Vagina (tissue), 2 donors: ENCODE measurements at regions not wholly inside any gene's neighbourhood (a gene's known extent, or its start where the extent isn't known, plus 50 kb on each side); places are given as distances from the start of the nearest gene placed in this dataset.
"Not testable (repeated sequence)": the region's sequence is repeated elsewhere in the genome, so short reads cannot be mapped to it uniquely, and the experiment has no call there.

Source experiments
- POLR2A ChIP-seq, 2 donors: fragments of 450-650 bp; IDR thresholded peaks; one replicate each; pipeline ENCODE4 v1.6.1; 2017; ENCODE audit warnings: antibody characterized with exemption in 2 of 2, mild to moderate bottlenecking in 2 of 2, moderate library complexity in 2 of 2
- POLR2AphosphoS5 ChIP-seq, 2 donors: sonication (generic); formaldehyde crosslinking; IDR thresholded peaks; one replicate each; pipeline ENCODE4 v1.9.0; 2017; ENCODE audit warnings: antibody characterized with exemption in 2 of 2, mild to moderate bottlenecking in 2 of 2, low read depth in 1 of 2; ENCODE audit not compliant: insufficient read depth in 1 of 2
- TF ChIP-seq, protein P1 (sequence below), 3 experiments: fragments of 450-650 bp in 2 of 3; fragments of 200-600 bp in 1 of 3; sonication (generic) in 1 of 3; IDR thresholded peaks; one replicate each; pipeline ENCODE4 v1.5.1; 2017 to 2019; ENCODE audit warnings: antibody characterized with exemption in 3 of 3, mild to moderate bottlenecking in 2 of 3, moderate library complexity in 2 of 3

DNA sequence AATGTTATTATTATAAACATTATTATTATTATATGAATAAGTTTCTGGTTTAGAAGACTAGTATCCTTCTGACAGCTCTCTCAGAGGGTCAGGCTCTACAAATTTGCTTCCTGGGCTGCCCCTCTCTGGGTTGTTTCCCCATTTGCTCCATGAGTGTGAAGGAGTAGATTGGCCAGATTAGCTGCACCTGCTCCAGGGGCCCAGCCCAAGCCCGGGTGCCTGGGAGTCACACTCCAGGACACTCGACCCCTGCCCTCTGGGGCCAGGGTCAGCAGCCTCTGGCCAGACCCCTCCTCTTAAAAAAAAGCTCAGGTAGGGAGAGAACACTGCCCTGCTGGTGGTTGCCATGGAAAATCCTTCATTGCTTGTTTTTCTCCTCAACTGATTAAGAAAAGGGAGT, 169.0 kb upstream of the FOXD4L5 start:
- not testable (repeated sequence) for TF ChIP-seq POLR2A (IDR thresholded peaks at IDR 0.05); POLR2AphosphoS5 (IDR thresholded peaks at IDR 0.05; ENCODE audit: insufficient read depth in 1 of 2, low read depth in 1 of 2)
- TF ChIP-seq, protein P1, sequence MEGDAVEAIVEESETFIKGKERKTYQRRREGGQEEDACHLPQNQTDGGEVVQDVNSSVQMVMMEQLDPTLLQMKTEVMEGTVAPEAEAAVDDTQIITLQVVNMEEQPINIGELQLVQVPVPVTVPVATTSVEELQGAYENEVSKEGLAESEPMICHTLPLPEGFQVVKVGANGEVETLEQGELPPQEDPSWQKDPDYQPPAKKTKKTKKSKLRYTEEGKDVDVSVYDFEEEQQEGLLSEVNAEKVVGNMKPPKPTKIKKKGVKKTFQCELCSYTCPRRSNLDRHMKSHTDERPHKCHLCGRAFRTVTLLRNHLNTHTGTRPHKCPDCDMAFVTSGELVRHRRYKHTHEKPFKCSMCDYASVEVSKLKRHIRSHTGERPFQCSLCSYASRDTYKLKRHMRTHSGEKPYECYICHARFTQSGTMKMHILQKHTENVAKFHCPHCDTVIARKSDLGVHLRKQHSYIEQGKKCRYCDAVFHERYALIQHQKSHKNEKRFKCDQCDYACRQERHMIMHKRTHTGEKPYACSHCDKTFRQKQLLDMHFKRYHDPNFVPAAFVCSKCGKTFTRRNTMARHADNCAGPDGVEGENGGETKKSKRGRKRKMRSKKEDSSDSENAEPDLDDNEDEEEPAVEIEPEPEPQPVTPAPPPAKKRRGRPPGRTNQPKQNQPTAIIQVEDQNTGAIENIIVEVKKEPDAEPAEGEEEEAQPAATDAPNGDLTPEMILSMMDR (IDR thresholded peaks at IDR 0.05) = not testable (repeated sequence)
